ENCODE measurements at regions not wholly inside any gene's neighbourhood (a gene's known extent, or its start where the extent isn't known, plus 50 kb on each side); places are given as distances from the start of the nearest gene placed in this dataset.

DNA sequence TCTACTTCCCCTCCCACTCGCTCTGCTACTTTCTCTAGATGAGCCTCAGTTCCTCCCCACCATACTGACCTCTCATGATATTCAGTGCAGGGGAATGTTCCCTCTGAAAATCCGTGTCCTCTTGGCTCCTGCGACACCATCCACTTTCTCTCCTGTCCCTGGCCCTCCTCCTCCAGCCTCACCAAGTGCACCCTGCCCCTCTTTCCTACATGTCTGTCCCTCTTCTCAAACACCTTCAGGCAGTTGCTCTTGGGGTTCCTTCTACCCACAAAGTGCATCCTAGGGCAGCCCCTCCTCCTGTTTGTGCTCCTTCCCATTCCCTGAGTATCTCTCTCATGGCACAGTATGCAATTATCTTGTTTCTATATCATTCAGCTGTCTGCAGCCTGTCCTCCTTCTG lies 246.4 kb upstream of the RAB6C start:
- intact Hi-C loops (cut with micrococcal nuclease) (no loop called here), dilution Hi-C loops (cut with MboI; ENCODE audit: extremely low pct_ligation_motif_present, low sequenced_read_pairs) (no loop called here)
- Histone ChIP-seq H3K4me3 (replicated peaks in 1 of 3; ENCODE audit: insufficient read depth in 1 of 3, low read depth in 1 of 3, low read length in 3 of 3) (no peak overlapping the region), H3K27ac (ENCODE audit: insufficient read depth, low read depth, low read length) (no peak overlapping the region), H3K27me3 (ENCODE audit: control insufficient read depth in 2 of 2, insufficient read depth in 2 of 2, low read length in 2 of 2) (no peaks in the 10 kb centered on the region), H3K36me3 (ENCODE audit: control insufficient read depth in 2 of 2, extremely low read depth in 1 of 2, insufficient read depth in 2 of 2, low read length in 2 of 2) (no peaks in the 10 kb centered on the region), H3K79me2 (ENCODE audit: control insufficient read depth, insufficient read depth, low read length) (no peaks in the 10 kb centered on the region), H3K9me3 (replicated peaks; ENCODE audit: control insufficient read depth, insufficient read depth, low read length) (peaks cover 7% of the 10 kb centered on the region), H3K9me1 (replicated peaks; ENCODE audit: control insufficient read depth, extremely low read depth, insufficient read depth, low read length) (no peaks in the 10 kb centered on the region), H2AFZ (ENCODE audit: low read depth, low read length) (no peak overlapping the region), H4K20me1 (replicated peaks; ENCODE audit: control insufficient read depth, extremely low read depth, insufficient read depth, low read length) (no peaks in the 10 kb centered on the region), H3K4me2 (ENCODE audit: insufficient read depth, low read length) (no peak overlapping the region), H3K4me1 (ENCODE audit: control insufficient read depth, extremely low read depth, insufficient read depth, low read length) (no peaks in the 10 kb centered on the region), H3K9ac (replicated peaks; ENCODE audit: extremely low read depth, insufficient read depth, low read length) (no peak overlapping the region)
- TF ChIP-seq GATA2 (IDR thresholded peaks at IDR 0.05; ENCODE audit: insufficient read depth, insufficient read length, low read depth, low read length) = no peak
- TF ChIP-seq MAX (IDR thresholded peaks at IDR 0.05; ENCODE audit: insufficient read depth, insufficient read length) = no peak
- no peak for TF ChIP-seq JUN (IDR thresholded peaks at IDR 0.05; ENCODE audit: borderline replicate concordance, insufficient read depth, insufficient read length, low read depth)
- no peak for TF ChIP-seq FOS (IDR thresholded peaks at IDR 0.05; ENCODE audit: borderline replicate concordance, insufficient read depth, low read length)
- TF ChIP-seq CTCF (IDR thresholded peaks at IDR 0.05; ENCODE audit: extremely low read depth in 1 of 2, insufficient read depth in 1 of 2, low read depth in 1 of 2, low read length in 2 of 2) = no peak
- no peak for TF ChIP-seq EZH2 (IDR thresholded peaks at IDR 0.05; ENCODE audit: borderline replicate concordance, low read depth, low read length, severe bottlenecking)
- TF ChIP-seq MYC (IDR thresholded peaks at IDR 0.05; ENCODE audit: low read depth, low read length) = no peak
- no peak for TF ChIP-seq POLR2AphosphoS5 (IDR thresholded peaks at IDR 0.05; ENCODE audit: insufficient read depth, low read depth, low read length)
- no peak for TF ChIP-seq POLR2A (IDR thresholded peaks at IDR 0.05; ENCODE audit: low read depth, low read length)
- DNase-seq (ENCODE audit: low read depth, low spot score) (no peak), FAIRE-seq (no peak)
- POLR2A ChIA-PET = no interaction called here
- no TSS peak for BruUV-seq (replicated peaks)
- CTCF ChIA-PET = no interaction called here
